HL-60 (cell line): ENCODE measurements at regions not wholly inside any gene's neighbourhood (a gene's known extent, or its start where the extent isn't known, plus 50 kb on each side); places are given as distances from the start of the nearest gene placed in this dataset.

Experiments used
- DNase-seq, 2 experiments: peaks; one replicate each; pipeline ENCODE4 v3.0.0-alpha.2; 2010 to 2020; ENCODE audit warnings: low read depth in 1 of 2, low spot score in 1 of 2
- H3K27ac ChIP-seq: fragments of 250-450 bp; sonication (Bioruptor Pico); replicated peaks from 2 replicates; pipeline ENCODE4 v1.5.1; 2020; ENCODE audit warnings: mild to moderate bottlenecking, moderate library complexity
- H3K27me3 ChIP-seq: fragments of 250-450 bp; sonication (Bioruptor Pico); 2 replicates; pipeline ENCODE4 v1.5.1; 2021; ENCODE audit warnings: mild to moderate bottlenecking, moderate library complexity; ENCODE audit not compliant: insufficient read depth, poor library complexity, severe bottlenecking
- H3K4me3 ChIP-seq: replicated peaks from 2 replicates; pipeline ENCODE4 v1.5.1; 2011; ENCODE audit warnings: mild to moderate bottlenecking, control low read depth, low read length; ENCODE audit not compliant: insufficient read depth
- GABPA ChIP-seq: IDR thresholded peaks from 2 replicates; pipeline ENCODE4 v1.6.1; 2012; ENCODE audit warnings: low read depth
- POLR2AphosphoS5 ChIP-seq: IDR thresholded peaks from 2 replicates; pipeline ENCODE4 v1.6.1; 2012; ENCODE audit warnings: low read depth
- REST ChIP-seq: IDR thresholded peaks from 2 replicates; pipeline ENCODE4 v1.6.1; 2012; ENCODE audit warnings: low read depth; ENCODE audit not compliant: insufficient replicate concordance
- SPI1 ChIP-seq: IDR thresholded peaks from 2 replicates; pipeline ENCODE4 v1.6.1; 2012; ENCODE audit warnings: low read depth, mild to moderate bottlenecking, borderline replicate concordance
- TF ChIP-seq, protein P1 (sequence below): IDR thresholded peaks from one replicate; pipeline ENCODE4 v1.5.1; 2011; ENCODE audit warnings: low read length, control low read depth, inconsistent platforms; ENCODE audit not compliant: insufficient read depth

GRCh38 chr2:149739883-149740265, 152.3 kb upstream of the MMADHC start:
- H3K27me3 ChIP-seq: no peaks in the 10 kb centered on the region
- no peak for DNase-seq
- H3K4me3 ChIP-seq: no peak overlapping the region
- H3K27ac ChIP-seq: no peak overlapping the region
- no peak for TF ChIP-seq REST
- no peak for TF ChIP-seq SPI1
- TF ChIP-seq POLR2AphosphoS5: no peak
- TF ChIP-seq, protein P1, sequence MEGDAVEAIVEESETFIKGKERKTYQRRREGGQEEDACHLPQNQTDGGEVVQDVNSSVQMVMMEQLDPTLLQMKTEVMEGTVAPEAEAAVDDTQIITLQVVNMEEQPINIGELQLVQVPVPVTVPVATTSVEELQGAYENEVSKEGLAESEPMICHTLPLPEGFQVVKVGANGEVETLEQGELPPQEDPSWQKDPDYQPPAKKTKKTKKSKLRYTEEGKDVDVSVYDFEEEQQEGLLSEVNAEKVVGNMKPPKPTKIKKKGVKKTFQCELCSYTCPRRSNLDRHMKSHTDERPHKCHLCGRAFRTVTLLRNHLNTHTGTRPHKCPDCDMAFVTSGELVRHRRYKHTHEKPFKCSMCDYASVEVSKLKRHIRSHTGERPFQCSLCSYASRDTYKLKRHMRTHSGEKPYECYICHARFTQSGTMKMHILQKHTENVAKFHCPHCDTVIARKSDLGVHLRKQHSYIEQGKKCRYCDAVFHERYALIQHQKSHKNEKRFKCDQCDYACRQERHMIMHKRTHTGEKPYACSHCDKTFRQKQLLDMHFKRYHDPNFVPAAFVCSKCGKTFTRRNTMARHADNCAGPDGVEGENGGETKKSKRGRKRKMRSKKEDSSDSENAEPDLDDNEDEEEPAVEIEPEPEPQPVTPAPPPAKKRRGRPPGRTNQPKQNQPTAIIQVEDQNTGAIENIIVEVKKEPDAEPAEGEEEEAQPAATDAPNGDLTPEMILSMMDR: no peak
- no peak for TF ChIP-seq GABPA

DNA sequence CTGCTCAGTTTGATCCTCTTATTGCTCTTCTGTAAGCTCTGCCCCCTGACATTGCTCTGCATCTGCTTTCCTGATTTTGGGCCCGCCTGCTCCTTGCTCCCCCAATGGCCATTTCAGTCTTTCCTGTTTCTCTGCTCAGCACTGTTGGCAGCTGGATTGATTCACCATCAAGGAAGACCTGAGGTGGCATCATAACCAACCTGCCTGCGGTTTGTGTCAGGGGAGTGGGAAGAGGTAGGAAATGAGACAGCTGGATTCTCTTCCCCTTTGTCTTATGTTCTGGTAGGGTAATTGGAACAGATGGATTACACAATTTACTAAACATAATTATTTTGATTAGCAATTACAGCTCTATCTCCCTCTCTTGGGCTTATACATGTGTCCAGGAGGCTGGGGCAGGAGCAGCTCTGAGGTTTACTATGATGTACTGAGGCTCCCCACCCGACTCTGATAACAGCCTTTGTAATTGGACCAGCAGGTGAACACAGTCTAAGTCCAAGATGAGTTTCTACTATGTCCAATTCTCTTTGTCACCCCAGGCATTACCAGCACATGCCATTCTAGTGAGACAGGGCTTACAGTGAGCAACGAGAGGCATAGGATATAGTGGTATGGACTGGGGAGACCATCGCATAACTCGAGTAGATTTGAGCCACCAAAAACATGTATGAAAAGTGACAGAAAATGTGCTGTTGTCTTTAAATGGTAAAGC, 151.8 kb upstream of the MMADHC start:
- H3K27me3 ChIP-seq: no peaks in the 10 kb centered on the region
- no peak for DNase-seq
- no peak overlapping the region for H3K27ac ChIP-seq
- no peak for TF ChIP-seq GABPA
- no peak for TF ChIP-seq REST
- TF ChIP-seq SPI1: no peak
- no peak for TF ChIP-seq POLR2AphosphoS5
- TF ChIP-seq, protein P1: no peak
- H3K4me3 ChIP-seq: no peak overlapping the region

GRCh38 chr2:149738767-149739166, 151.2 kb upstream of the MMADHC start:
- no peak for DNase-seq
- H3K27me3 ChIP-seq: no peaks in the 10 kb centered on the region
- H3K4me3 ChIP-seq: no peak overlapping the region
- no peak overlapping the region for H3K27ac ChIP-seq
- no peak for TF ChIP-seq REST
- TF ChIP-seq, protein P1: no peak
- TF ChIP-seq GABPA: no peak
- TF ChIP-seq SPI1: no peak
- no peak for TF ChIP-seq POLR2AphosphoS5
